Transverse colon (tissue), 3 donors: ENCODE measurements at regions not wholly inside any gene's neighbourhood (a gene's known extent, or its start where the extent isn't known, plus 50 kb on each side); places are given as distances from the start of the nearest gene placed in this dataset.

ENCODE experiments used
- EP300 ChIP-seq: sonication (generic); formaldehyde crosslinking; IDR thresholded peaks from one replicate; pipeline ENCODE4 v1.6.1; 2017; ENCODE audit warnings: antibody characterized with exemption, low read depth
- POLR2A ChIP-seq: fragments of 450-650 bp; IDR thresholded peaks from one replicate; pipeline ENCODE4 v1.6.1; 2016; ENCODE audit warnings: antibody characterized with exemption, mild to moderate bottlenecking, moderate library complexity
- TF ChIP-seq, protein P1 (sequence below), 5 experiments: fragments of 200-600 bp in 3 of 5; fragments of 450-650 bp in 2 of 5; sonication (generic) in 3 of 5; IDR thresholded peaks; 1 replicate in 2 of 5; 2 replicates in 3 of 5; pipeline ENCODE4 v1.5.1; 2016 to 2017; ENCODE audit warnings: antibody characterized with exemption in 5 of 5, inconsistent platforms in 3 of 5, mild to moderate bottlenecking in 2 of 5, moderate library complexity in 1 of 5

DNA sequence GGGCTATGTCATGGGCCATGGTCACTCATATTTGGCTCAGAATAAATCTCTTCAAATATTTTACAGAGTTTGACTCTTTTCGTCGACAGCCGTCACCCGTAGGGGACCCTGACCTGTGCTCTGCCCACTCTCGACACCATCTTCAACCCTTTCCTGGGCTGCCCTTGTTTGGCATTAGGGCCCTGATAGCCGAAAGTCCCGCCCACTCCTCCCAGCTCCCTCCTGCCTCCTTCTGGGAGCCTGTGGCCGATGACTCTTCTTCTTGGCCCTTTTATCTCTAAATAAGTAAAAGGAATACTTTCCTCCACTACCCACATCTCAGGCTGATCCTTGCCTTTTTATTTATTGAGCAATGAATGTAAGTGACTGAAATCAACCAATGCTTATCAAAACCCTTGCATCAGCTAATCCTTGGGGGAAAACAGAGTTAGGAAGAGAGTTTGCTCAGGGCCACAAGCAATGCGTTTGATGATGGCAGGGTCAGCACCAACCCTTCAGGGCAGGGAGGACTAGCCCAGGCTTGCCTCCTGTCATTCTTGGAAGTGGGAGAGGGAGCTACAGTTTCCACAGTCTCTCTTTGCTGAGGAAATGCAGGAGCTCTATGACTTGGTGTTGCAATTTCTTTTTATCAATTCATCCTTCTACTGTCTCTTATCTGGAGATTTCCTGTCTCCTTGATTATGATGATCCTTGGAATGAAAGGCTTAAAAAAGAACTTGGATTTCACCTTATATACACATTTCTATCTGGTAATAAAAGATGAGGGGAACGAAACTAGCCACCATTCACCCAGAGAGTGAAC, 218.2 kb upstream of the PODXL start:
- TF ChIP-seq, protein P1, sequence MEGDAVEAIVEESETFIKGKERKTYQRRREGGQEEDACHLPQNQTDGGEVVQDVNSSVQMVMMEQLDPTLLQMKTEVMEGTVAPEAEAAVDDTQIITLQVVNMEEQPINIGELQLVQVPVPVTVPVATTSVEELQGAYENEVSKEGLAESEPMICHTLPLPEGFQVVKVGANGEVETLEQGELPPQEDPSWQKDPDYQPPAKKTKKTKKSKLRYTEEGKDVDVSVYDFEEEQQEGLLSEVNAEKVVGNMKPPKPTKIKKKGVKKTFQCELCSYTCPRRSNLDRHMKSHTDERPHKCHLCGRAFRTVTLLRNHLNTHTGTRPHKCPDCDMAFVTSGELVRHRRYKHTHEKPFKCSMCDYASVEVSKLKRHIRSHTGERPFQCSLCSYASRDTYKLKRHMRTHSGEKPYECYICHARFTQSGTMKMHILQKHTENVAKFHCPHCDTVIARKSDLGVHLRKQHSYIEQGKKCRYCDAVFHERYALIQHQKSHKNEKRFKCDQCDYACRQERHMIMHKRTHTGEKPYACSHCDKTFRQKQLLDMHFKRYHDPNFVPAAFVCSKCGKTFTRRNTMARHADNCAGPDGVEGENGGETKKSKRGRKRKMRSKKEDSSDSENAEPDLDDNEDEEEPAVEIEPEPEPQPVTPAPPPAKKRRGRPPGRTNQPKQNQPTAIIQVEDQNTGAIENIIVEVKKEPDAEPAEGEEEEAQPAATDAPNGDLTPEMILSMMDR (IDR thresholded peaks at IDR 0.05), result no peak
- TF ChIP-seq EP300, result no peak
- no peak for TF ChIP-seq POLR2A
